ENCODE measurements at regions not wholly inside any gene's neighbourhood (a gene's known extent, or its start where the extent isn't known, plus 50 kb on each side); places are given as distances from the start of the nearest gene placed in this dataset.

DNA sequence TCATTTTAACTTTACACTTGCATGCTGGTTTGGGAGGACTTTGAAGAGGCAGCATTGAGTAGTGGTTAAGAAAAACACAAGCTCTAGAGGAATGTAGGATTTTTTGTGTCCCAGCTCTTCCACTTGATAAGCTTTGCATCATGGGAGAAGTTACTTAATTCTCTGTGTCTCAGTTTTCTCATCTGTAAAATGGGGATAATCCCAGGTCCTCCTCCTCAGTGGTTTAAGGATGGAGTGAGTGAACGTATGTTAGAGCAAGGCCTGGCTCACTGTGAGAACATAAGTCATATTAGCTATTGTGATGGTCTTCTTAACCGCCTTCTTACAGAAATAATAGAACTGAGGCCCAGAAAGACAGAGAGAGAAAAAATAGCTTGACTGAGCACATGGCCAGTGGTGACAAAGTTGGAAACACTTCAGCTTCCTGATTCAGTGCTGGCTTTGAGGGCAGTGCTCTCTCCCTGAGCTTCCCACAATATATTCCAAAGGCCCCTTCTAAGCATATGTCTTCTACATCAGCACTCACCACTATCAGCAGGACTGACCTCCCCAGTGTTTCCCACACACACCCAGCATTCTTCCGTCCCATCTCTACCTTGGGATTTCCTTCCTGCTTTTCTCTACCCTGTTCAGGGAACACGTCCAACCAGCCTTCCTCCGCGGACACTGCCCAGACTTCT lies 214.9 kb upstream of the TNP1 start:
- H3K27ac ChIP-seq: peak overlapping the region in 9 of 10 donors; percentile 60 to 84 (median 80)
- H3K4me3 ChIP-seq: no peak overlapping the region
- no peak for TF ChIP-seq CTCF (IDR thresholded peaks at IDR 0.05)
- intact Hi-C loops (cut with DNase I): loop anchor here in 1 of 10 donors (5.0 to 10.0 kb wide), 3 partner anchors 82 to 377 kb away; partner anchors contain the start of gene IGFBP5
- 44 to 50% methylated on average over 6 of the region's 6 CpGs for WGBS, 2 donors
- no peaks in the 10 kb centered on the region for H3K27me3 ChIP-seq
- DNase-seq (peak in 1 of 2 donors; percentile 39), ATAC-seq (peak; percentile 70 to 89 (median 81))
- peaks cover 7 to 37% (median 21%) of the 10 kb centered on the region in 9 donors for H3K4me1 ChIP-seq
- no peaks in the 10 kb centered on the region for H3K36me3 ChIP-seq
- H3K9me3 ChIP-seq: no peaks in the 10 kb centered on the region

GRCh38 chr2:217071416-217071815 lies 211.6 kb upstream of the TNP1 start:
- Histone ChIP-seq H3K4me3 (no peak overlapping the region), H3K4me1 (peaks cover 7 to 29% (median 21%) of the 10 kb centered on the region in 9 donors), H3K27me3 (no peaks in the 10 kb centered on the region), H3K27ac (no peak overlapping the region), H3K9me3 (peaks cover 0 to 7% (median 0%) of the 10 kb centered on the region in 11 donors), H3K36me3 (no peaks in the 10 kb centered on the region)
- ATAC-seq (no peak), DNase-seq (no peak)
- WGBS, 2 donors: 86 to 87% methylated on average over 8 of the region's 8 CpGs
- TF ChIP-seq CTCF (IDR thresholded peaks at IDR 0.05): no peak
- intact Hi-C loops (cut with DNase I): loop anchor here in 1 of 10 donors (10.0 kb wide), 1 partner anchor 217 kb away; no protein-coding TSS in a partner anchor

- no peak for ATAC-seq
Observed at GRCh38 chr2:217070611-217071010, 210.7 kb upstream of the TNP1 start.

DNA sequence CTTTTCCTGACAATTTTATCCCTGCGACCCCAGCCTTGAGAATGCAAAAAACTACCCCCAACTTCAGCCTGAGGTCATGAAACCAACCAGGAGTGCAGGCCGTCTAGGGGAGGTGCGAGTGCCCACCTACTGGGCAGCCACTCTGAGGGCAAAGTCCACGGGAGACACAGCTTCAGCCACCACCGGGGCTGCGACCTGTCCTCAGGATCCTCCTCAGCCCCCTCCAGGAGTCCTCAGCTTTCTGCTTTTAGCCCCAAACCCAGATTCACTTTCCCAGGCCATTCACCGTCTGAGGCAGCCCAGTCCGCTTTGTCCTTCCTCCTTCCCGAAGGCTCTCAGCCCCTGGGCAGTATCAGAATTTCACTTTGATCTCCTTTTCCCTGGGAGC lies 210.2 kb upstream of the TNP1 start:
- intact Hi-C loops (cut with DNase I): loop anchor here in 1 of 10 donors (10.0 kb wide), 1 partner anchor 215 kb away; no protein-coding TSS in a partner anchor
- no peak overlapping the region for H3K27ac ChIP-seq
- H3K4me3 ChIP-seq: no peak overlapping the region
- DNase-seq (no peak), ATAC-seq (no peak)
- H3K27me3 ChIP-seq: no peaks in the 10 kb centered on the region
- H3K4me1 ChIP-seq: peaks cover 3 to 18% (median 8%) of the 10 kb centered on the region in 9 donors
- WGBS, 2 donors: 86 to 90% methylated on average over 9 of the region's 9 CpGs
- peaks cover 0 to 7% (median 0%) of the 10 kb centered on the region in 11 donors for H3K9me3 ChIP-seq
- no peaks in the 10 kb centered on the region for H3K36me3 ChIP-seq
- TF ChIP-seq CTCF (IDR thresholded peaks at IDR 0.05): no peak

More at GRCh38 chr2:217070611-217071010, 210.7 kb upstream of the TNP1 start:
- 94 to 98% methylated on average over 1 of the region's 1 CpG for WGBS, 2 donors
- H3K27ac ChIP-seq: no peak overlapping the region
- H3K27me3 ChIP-seq: no peaks in the 10 kb centered on the region
- TF ChIP-seq CTCF (IDR thresholded peaks at IDR 0.05): no peak
- H3K9me3 ChIP-seq: peaks cover 0 to 7% (median 0%) of the 10 kb centered on the region in 11 donors
- no peaks in the 10 kb centered on the region for H3K36me3 ChIP-seq
- no peak for DNase-seq
- intact Hi-C loops (cut with DNase I): loop anchor here in 1 of 10 donors (10.0 kb wide), 1 partner anchor 216 kb away; no protein-coding TSS in a partner anchor
- H3K4me3 ChIP-seq: no peak overlapping the region
- peaks cover 7 to 23% (median 13%) of the 10 kb centered on the region in 9 donors for H3K4me1 ChIP-seq
